ENCODE measurements at regions not wholly inside any gene's neighbourhood (a gene's known extent, or its start where the extent isn't known, plus 50 kb on each side); places are given as distances from the start of the nearest gene placed in this dataset.

GRCh38 chr5:85893996-85894395 is 723.7 kb upstream of the COX7C start:
- no peaks in the 10 kb centered on the region for H3K27me3 Mint-ChIP-seq (ENCODE audit: low read depth in 2 of 2)
- ATAC-seq (no peak), DNase-seq (no peak)

GRCh38 chr5:85896514-85896913 is 721.2 kb upstream of the COX7C start:
- no peak overlapping the region for H3K27ac ChIP-seq (ENCODE audit: low read length)
- no peak overlapping the region for H3K4me3 Mint-ChIP-seq
- H3K9me3 Mint-ChIP-seq, result peaks cover 6 to 8% of the 10 kb centered on the region in 2 donors
- DNase-seq (no peak), ATAC-seq (no peak)
- peaks cover 5% of the 10 kb centered on the region for H3K9me3 ChIP-seq (ENCODE audit: control insufficient read depth, insufficient read depth, low read length)
- TF ChIP-seq CTCF (IDR thresholded peaks at IDR 0.05), result no peak
- no peaks in the 10 kb centered on the region for H3K36me3 ChIP-seq (ENCODE audit: control insufficient read depth, insufficient read depth, low read length)
- no peaks in the 10 kb centered on the region for H3K27me3 ChIP-seq (ENCODE audit: control insufficient read depth, insufficient read depth, low read length)
- no peaks in the 10 kb centered on the region for H3K4me1 Mint-ChIP-seq
- H3K27ac Mint-ChIP-seq, result no peak overlapping the region
- H3K36me3 Mint-ChIP-seq, result no peaks in the 10 kb centered on the region
- H3K27me3 Mint-ChIP-seq (ENCODE audit: low read depth in 2 of 2), result no peaks in the 10 kb centered on the region
- H3K4me3 ChIP-seq (ENCODE audit: low read length), result no peak overlapping the region
- WGBS (ENCODE audit: insufficient coverage), result 44% methylated on average over 2 of the region's 4 CpGs
- intact Hi-C loops (cut with micrococcal nuclease), result no loop called here
- no peaks in the 10 kb centered on the region for H3K4me1 ChIP-seq (ENCODE audit: control insufficient read depth, insufficient read depth, low read length)

More at GRCh38 chr5:85893996-85894395, 723.7 kb upstream of the COX7C start:
- Histone ChIP-seq H3K36me3 (ENCODE audit: control insufficient read depth, insufficient read depth, low read length) (no peaks in the 10 kb centered on the region), H3K27ac (ENCODE audit: low read length) (no peak overlapping the region), H3K4me3 (ENCODE audit: low read length) (no peak overlapping the region), H3K4me1 (ENCODE audit: control insufficient read depth, insufficient read depth, low read length) (no peaks in the 10 kb centered on the region), H3K9me3 (ENCODE audit: control insufficient read depth, insufficient read depth, low read length) (peaks cover 5% of the 10 kb centered on the region), H3K27me3 (ENCODE audit: control insufficient read depth, insufficient read depth, low read length) (no peaks in the 10 kb centered on the region)
- Mint-ChIP-seq H3K27ac (no peak overlapping the region), H3K36me3 (no peaks in the 10 kb centered on the region), H3K9me3 (peaks cover 7 to 19% of the 10 kb centered on the region in 2 donors), H3K4me1 (no peaks in the 10 kb centered on the region), H3K4me3 (no peak overlapping the region)
- 50% methylated on average over 1 of the region's 2 CpGs for WGBS (ENCODE audit: insufficient coverage)
- intact Hi-C loops (cut with micrococcal nuclease), result no loop called here
- TF ChIP-seq CTCF (IDR thresholded peaks at IDR 0.05), result no peak

- H3K4me1 Mint-ChIP-seq, result no peaks in the 10 kb centered on the region
- Histone ChIP-seq H3K27me3 (ENCODE audit: control insufficient read depth, insufficient read depth, low read length) (no peaks in the 10 kb centered on the region), H3K4me3 (ENCODE audit: low read length) (no peak overlapping the region), H3K4me1 (ENCODE audit: control insufficient read depth, insufficient read depth, low read length) (no peaks in the 10 kb centered on the region), H3K9me3 (ENCODE audit: control insufficient read depth, insufficient read depth, low read length) (no peaks in the 10 kb centered on the region), H3K36me3 (ENCODE audit: control insufficient read depth, insufficient read depth, low read length) (no peaks in the 10 kb centered on the region), H3K27ac (ENCODE audit: low read length) (no peak overlapping the region)
- no peaks in the 10 kb centered on the region for H3K27me3 Mint-ChIP-seq (ENCODE audit: low read depth in 2 of 2)
- no peak overlapping the region for H3K27ac Mint-ChIP-seq
- peaks cover 6% of the 10 kb centered on the region in 2 donors for H3K9me3 Mint-ChIP-seq
- no peak for TF ChIP-seq CTCF (IDR thresholded peaks at IDR 0.05)
- ATAC-seq (no peak), DNase-seq (no peak)
- intact Hi-C loops (cut with micrococcal nuclease), result no loop called here
- no peak overlapping the region for H3K4me3 Mint-ChIP-seq
- no CpG with 5 or more reads among the region's 2 CpGs for WGBS (ENCODE audit: insufficient coverage)
- no peaks in the 10 kb centered on the region for H3K36me3 Mint-ChIP-seq
Observed at GRCh38 chr5:85906460-85906859, 711.3 kb upstream of the COX7C start.

- H3K27me3 ChIP-seq (ENCODE audit: control insufficient read depth, insufficient read depth, low read length), result no peaks in the 10 kb centered on the region
- DNase-seq (no peak), ATAC-seq (no peak)
- WGBS (ENCODE audit: insufficient coverage), result 93% methylated on average over 1 of the region's 2 CpGs
- no peaks in the 10 kb centered on the region for H3K27me3 Mint-ChIP-seq (ENCODE audit: low read depth in 2 of 2)
- no peaks in the 10 kb centered on the region for H3K9me3 ChIP-seq (ENCODE audit: control insufficient read depth, insufficient read depth, low read length)
- no peak overlapping the region for H3K27ac ChIP-seq (ENCODE audit: low read length)
- H3K4me3 ChIP-seq (ENCODE audit: low read length), result no peak overlapping the region
- H3K9me3 Mint-ChIP-seq, result peaks cover 11 to 12% of the 10 kb centered on the region in 2 donors
- peaks cover 7% of the 10 kb centered on the region for H3K36me3 Mint-ChIP-seq
- no peaks in the 10 kb centered on the region for H3K36me3 ChIP-seq (ENCODE audit: control insufficient read depth, insufficient read depth, low read length)
- no peak overlapping the region for H3K4me3 Mint-ChIP-seq
- H3K27ac Mint-ChIP-seq, result no peak overlapping the region
- no peaks in the 10 kb centered on the region for H3K4me1 ChIP-seq (ENCODE audit: control insufficient read depth, insufficient read depth, low read length)
- no peaks in the 10 kb centered on the region for H3K4me1 Mint-ChIP-seq
- intact Hi-C loops (cut with micrococcal nuclease), result no loop called here
- no peak for TF ChIP-seq CTCF (IDR thresholded peaks at IDR 0.05)
Observed at GRCh38 chr5:85910335-85910734, 707.4 kb upstream of the COX7C start.

Data from natural killer cell (primary cell).